ENCODE measurements at regions not wholly inside any gene's neighbourhood (a gene's known extent, or its start where the extent isn't known, plus 50 kb on each side); places are given as distances from the start of the nearest gene placed in this dataset.
"Not testable (repeated sequence)": the region's sequence is repeated elsewhere in the genome, so short reads cannot be mapped to it uniquely, and the experiment has no call there.

DNA sequence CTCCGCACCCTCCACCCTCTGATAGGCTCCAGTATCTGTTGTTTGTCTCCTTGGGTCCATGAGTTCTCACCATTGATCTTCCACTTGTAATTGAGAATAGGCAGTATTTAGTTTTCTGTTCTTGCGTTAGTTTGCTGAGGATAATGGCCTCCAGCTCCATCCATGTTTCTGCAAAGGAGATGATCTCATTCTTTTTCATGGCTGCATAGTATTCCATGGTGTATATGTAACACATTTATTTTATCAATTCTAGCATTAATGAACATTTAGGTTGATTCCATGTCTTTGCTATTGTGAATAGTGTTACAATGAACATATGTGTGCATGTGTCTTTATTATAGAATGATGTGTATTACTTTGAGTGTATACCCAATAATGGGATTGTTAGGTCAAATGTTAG is 814.6 kb upstream of the FRG1 start:
- DNase-seq, result no peak

DNA sequence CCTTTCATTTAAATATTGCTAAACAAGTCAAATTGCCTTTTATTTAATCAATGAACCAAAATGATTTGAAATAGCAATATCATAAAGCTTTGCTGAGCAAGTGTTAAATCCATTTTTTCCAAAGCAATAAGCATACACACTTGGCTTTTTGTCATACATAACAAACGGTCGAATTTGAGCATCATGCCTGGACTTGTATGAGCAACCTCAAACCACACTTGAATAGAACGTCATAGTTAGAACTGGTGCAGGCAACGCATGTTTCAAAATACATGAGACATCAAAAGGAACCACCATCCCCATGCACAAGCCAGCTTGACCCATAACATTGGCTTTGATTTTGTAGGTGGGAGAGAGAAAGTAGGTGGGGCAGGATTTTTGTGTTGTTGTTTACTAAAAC is 812.3 kb upstream of the FRG1 start:
- no peak for DNase-seq

DNA sequence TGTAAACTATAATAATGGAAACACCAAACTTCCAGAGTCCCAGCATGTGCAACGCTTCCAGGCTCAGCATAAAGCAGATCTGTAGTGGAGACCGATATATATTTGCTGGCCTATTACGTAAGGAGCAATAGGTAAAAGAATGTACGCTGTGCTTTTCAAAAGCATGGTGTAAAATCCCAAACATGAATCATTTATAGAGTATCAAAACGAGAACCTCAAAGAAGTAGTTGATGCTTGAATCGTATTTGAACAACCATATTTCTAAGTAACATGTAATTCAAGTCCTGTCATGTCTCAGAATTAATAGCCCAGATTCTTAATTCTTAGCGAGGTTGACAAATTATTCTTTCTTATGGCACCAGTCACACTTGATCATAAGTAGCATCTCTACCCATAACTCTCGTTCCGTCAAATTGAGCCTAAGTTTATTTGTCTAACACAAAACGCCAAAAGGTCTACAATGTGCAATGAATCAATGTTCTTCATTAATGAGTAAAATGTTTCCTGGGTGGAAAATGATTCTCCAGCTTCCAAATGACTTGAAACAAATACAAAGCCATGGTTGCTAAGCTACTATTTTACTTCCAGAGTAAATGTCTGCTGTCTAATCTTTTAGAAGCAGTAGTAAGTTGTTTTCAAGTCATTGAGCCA is 811.5 kb upstream of the FRG1 start:
- DNase-seq, result no peak

DNA sequence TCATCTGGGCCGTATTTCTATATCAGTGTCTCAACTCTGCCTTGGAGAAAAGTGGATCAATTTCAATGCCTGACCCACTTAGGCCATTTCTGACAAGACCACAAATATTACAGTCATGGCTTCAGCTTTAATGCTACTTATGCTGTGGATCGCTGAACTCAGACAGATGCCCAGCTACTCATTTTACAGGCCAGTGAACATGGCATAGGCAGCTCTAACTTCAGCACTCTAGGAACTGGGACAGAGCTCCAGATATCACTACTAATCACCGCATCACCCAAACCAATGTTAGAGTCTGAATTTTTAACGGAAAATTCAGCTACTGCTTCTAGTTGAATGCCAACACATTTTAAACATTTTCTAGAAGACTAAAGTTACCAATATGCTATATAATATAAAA is 809.6 kb upstream of the FRG1 start:
- DNase-seq, result peak; percentile 46 to 62

DNA sequence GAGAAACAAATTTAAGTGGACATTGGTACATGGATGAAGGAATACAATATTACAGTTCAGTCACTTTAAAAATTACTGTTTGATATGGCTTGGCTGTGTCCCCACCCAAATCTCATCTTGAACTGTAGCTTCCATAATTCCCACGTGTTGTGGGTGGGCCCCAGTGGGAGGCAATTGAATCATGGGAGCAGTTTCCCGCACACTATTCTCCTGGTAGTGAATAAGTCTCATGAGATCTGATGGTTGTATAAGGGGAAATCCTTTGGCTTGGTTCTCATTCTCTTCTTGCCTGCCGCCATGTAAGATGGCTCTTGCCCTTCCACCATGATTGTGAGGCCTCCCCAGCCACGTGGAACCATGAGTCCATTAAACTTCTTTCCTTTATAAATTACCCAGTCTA is 804.2 kb upstream of the FRG1 start:
- DNase-seq, result no peak

DNA sequence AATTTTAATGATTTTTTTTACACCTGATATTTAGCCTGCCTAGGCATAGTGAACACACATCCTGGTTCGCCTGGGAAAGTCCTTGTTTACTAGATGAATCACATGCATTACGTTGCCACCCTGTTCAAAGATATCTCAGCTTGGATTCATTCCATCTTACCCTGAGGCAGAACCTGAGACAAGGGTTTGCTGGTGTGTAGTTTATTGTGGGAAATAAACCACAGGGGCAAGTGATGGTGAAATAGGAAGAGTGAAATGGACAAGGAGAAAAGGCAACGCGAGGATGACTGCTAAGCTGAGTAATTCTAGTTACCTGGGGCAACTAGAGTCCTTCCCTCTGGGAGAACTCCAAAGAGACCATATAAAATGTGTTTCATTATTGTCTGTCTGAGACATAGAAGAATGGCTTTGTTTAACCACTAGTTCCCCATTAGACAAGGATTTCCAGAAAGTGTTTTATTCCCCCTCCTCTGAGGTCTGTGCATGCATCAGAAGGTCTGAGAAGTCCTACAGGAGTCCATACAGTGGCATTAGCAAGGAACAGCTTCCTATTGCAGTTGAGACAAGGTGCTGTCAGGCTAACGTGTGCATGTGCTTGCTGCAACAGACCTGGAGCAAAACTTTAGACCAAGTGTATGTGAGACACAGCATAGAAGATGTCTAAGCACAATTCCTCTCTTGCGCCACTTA is 797.3 kb upstream of the FRG1 start:
- no peak for DNase-seq

DNA sequence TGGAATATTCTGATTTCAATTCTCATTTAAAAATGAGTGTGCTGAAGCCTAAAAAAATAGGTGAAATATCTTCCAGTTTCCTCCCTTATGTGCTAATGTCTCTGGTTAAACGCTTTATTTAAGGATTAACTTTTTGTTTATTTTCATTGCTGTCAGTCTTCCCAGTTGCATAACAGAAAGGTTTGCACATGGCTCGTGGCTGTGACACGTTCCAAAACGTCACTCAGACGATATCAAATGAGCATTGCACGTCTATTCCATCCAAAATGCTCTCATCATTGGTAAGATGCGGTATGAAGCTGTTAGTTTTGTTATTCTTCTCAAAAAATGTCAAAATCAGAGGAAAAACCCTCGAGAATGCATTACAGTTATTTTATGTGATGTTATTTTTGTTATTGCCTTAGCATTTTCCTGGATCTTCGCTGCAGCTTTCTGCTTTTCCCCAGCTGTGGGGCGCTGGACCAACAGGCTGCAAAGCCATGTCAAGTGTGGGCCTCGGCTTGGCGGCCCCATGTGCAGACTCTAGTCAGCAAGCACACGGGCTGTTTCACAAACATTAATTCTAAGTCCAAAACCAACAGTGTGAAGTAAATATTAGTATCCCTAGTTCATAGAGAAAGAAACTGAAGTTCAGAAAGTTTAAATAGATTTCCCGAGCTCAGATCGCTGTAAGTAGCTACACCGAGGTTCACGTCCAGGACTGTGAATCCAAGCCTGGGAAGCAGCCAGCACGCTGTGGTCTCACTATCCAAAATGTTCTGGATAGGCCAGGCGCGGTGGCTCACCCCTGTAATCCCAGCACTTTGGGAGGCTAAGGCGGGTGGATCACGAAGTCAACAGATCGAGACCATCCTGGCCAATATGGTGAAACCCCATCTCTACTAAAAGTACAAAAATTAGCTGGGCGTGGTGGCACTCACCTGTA is 793.4 kb upstream of the FRG1 start:
- DNase-seq, result no peak

DNA sequence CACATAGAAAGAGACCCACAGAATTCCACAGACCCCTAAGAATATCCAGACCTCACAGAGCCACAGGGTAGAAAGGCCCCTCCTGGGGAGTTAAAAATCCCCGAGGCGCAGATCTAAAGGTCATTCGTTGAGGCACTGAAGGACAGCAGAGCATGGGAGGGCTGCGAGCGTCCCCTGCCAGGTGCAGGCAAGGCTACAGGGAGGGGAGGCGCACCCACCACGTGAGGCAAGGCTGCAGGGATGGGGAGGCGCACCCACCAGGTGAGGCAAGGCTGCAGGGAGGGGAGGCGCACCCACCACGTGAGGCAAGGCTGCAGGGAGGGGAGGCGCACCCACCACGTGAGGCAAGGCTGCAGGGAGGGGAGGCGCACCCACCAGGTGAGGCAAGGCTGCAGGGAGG is 785.6 kb upstream of the FRG1 start:
- not testable (repeated sequence) for DNase-seq

DNA sequence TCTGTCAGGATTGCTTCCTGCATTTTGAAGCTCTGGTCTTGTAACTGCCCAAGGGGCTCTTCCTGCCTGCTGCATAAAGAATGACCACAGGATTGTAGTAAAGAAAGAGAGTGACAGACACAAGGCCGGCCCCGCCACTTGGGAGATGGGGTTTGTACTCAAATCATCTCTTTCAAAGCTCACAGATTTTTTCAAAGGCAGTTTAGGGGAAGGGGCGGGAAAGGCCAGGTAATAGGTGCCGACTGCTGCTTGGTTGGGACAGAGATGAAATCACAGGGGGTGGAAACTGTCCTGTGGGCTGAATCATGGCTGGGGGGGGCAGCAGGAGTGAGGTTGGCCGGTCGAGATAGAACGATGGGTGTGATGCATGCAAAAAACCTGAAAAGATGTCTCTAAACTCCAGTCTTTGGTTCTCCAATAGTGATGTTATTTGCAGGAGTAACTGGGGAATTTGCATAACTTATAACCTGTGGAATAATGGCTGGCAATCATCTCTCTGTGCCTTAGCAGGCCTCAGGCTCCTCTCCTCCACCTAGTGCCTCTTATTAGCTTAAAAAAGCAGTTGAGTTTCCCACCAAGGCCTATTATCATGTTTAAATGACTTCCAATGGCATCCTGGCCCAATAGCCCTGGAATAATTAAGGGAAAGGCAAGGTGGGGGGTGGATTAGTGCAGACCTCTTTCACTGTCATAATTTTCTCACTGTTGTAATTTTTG is 778.4 kb upstream of the FRG1 start:
- DNase-seq, result no peak

DNA sequence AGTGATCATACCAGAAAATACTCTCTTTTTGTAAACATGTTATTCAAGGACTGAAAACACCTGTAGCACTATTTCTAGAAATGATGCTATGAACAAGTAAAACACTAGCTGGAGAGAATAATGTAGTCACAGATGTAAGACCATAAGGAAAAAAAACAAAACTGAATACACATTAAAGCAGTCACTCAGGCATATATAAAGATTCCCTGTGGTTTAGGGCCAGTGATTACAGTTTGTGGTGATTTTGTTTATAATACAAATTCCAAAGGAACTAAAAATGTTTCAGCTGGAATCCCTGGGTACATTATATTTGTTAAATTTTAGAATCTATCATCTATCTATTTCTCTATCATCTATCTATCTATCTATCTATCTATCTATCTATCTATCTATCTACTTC is 777.8 kb upstream of the FRG1 start:
- no peak for DNase-seq

DNA sequence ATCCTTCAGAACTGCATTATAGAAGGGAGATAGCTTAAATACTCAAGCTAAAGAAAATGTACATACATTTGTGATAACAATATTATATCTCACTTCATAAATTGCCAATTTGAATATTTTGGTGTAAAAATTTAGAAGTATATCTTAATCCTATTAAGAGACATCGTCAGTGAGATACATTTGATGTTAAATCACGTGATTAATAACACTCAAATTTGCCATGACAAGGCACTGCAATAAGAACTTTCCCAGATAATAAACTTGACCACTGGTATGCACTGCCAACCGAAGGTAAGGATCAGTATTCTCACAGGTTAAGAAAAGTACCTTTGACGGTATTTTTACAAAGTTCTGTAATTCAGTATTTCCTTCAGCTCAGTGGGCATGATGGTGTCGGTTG is 764.7 kb upstream of the FRG1 start:
- DNase-seq, result no peak

DNA sequence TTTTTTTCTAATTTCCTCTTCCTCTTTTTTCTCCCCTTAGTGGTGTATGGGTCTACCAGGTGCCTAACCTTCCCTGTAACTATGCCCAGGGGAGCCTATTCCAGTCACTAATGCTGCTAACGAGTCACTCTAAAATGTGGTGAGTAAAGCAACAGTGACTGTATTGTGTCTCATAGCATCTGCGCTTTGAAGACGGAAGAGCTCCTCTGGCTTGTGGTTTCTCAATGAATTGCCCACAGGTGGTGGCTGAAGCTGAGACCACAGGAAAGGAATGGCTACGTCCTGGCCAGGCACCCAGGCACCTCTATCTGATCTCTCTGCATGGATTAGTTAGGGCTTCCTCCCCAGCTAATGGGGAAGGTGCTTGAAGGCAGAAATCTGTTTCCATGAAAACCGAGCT is 763.5 kb upstream of the FRG1 start:
- DNase-seq, result no peak

DNA sequence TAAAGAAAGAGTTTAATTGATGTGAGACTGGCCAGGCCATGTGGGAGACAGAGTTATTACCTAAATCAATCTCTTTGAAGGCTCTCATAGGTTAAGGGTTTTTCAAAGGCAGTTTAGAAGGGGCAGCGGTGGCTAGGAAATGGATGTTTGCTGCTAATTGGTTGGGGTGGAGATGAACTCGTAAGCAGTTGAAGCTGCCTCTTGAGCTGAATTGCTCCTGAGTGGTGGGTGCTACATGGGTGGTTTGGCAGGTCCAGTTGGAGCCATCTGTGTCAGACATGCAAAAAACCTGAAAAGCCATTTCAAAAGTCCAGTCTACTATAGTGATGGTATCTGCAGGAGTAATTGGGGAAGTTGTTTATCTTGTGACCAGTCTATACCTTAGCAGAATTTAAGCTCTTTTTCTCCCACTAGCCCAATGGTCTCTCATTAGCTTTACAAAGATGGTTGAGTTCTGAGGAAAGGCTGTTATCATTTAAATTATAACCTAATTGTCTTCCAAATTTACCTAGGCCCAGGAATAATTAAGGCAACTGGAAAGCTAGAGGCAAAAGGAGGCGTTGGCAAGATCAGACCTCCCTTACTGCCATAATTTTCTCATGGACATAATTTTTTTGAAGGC is 762.4 kb upstream of the FRG1 start:
- no peak for DNase-seq

DNA sequence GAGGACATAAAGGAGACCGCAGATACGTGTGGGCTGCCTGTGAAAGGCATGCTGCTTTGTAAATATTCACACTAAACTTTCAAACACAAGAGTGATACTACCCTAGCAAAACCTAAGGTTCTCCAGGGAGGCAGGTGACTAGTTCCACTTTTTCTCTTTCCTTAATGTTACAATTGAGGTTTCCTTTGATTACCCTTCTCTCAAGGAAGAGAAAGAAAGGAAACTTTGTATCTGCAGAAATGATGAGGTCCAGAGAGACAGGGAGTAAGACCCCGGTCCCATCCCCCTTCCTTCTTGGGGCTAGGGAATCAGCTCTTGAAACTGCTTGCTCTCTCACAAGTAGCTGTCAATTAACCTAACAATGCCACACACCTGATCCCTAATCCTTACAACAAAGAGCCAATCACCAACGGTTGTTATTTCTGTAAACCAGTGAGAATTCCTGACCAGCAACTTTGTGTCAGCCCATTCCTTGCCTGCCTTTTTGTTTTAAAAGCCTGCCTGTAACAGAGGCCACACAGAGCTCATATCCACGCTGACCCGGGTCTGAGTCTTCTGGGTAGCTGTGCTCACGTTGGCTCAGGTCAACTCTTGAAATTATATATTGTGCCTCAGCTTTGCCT is 754.8 kb upstream of the FRG1 start:
- no peak for DNase-seq

DNA sequence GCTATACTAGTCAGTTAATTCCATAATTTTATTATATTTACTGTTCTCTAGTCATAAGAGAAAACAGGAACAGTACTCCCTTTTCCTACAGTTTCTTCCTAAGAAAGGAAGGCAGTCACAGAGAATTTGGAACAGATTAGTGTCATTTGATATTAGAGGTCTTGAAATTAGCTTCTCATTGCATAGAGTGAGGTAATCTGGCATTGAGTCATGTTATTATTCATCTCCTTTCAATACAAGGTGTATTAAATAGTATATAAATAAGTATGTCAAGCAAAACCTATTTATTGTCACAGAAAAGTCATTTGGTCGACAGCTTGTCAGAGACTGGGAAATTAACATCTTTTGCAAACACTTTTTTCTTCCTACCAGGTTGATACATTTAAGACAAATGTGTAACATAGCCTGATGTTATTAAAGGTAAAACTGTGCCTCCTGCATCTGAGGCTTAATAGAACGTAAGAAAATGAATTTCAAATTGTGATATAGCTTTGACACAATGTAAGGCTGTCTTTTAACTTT is 753.1 kb upstream of the FRG1 start:
- no peak for DNase-seq

DNA sequence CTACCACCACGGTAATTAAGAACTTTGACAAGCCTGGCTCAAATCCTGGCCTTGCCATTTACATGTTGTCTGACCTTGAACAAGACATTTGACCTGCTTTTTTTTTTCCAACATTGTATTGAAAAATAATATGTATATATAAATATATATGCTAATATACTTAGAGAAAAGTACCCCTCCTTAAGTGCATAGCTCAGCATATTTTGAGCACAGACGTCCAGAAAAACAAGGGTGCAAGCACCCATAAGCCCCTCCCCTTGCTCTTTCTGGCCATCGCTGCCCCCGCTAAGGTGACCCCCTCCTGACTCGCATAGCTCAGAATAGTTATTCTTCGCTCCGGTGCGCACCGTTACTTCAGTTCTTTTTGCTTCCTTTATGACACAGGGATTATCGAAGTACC is 742.0 kb upstream of the FRG1 start:
- DNase-seq, result no peak

DNA sequence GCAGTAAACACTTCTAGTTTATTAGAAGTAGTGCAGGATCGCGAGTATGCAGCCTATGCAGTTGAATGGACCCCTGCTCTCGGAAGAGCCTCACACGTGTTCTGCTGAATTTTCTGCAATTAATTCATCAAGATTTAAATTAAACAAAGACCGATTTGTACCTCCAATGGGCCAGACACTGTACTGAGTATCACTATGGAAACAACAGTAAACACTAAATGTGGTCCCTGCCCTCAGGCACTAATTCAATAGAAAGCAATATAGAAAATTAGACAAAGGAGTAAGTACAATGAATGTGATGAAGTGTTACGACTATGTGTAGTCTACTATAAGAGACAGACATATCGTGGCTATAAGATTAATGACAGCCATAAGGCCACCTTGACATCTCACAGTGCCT is 740.3 kb upstream of the FRG1 start:
- no peak for DNase-seq

DNA sequence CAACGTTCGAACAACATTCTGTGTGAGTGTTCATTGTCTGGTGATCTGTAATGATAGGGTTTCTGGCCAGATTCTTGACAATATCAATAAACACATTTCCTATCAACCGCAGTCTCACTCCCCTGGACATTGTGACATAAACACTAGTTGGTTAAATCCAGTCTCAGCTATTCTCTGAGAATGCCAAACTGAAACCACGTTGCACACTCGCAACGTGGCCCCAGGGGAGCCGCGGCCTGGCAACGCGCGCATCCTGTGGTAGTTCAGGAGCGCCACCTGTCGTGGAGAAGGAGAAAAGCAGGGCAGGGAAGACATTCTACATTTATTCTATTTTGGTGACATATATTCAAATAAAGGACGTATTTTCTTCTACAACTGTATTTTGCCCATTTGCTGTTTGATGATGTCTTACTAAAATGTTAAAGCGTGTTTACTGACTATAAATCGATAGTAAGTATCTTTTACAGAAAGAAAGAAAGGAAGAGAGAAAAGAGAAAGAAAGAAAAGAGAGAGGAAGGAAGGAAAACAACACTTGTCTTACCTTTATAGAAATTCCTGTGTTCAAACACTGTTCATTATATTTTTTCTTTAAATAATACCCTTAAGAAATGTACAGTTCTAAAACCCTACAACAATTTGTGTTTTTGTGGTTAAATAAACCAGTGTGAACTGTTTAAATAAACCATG is 738.3 kb upstream of the FRG1 start:
- DNase-seq, result peak in 1 of 2 experiments; percentile 52

DNA sequence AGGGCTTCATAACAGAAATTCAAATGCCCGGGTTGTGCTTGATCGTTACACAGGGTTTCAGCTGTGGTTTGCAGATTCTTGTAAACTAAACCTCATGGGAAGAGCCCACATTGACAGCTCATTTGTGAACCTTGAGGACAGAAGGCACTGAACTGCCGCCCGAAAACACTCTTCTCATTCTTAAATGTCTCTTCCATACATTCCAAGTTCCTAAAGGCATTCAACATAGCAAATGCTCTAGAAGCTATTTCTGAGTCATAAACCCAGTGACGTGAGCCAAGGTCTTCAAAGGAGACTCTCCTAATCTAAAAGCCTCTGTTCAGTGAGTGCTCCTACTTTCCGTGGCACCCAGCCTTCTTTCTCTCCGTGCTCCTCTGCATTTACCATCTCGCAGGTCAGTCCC is 737.8 kb upstream of the FRG1 start:
- no peak for DNase-seq

DNA sequence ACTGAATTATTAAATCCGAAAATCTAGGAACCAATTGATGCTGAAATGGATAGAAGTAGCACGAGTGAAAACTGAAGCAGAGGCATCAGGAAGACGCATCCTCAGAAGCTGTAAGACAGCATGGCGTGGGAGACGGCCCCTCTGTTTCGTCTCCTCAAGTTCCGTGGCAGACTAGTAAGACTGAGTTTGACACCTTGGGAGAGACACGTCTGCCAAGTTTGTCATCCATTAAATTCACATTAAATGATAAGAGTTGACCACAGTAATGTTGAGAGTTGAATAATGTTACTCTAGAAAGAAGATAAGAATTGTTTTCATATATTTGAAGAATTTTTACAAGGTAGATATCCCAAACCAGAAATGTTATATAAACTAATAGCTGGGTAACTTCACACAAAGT is 736.1 kb upstream of the FRG1 start:
- no peak for DNase-seq

DNA sequence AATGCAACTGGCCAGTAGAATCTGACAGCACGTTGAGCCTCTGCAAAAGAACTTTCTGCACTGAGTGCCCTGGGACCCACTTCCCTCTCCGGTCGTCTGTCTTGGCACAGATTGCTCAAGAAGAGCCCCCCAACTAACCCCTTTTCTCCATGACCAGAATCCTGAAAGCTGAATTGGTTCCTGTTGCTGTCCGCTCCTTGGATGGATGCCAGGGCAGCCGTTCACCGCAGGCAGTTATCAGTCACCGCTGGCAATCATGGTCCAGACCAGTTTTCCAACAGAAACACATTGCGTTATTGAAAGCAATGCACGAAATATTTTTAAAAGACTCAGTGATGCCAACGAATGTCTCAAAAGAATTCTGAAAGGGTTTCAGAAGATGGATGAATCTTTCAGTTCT is 733.7 kb upstream of the FRG1 start:
- no peak for DNase-seq

Data from NCI-H524 (cell line).